GM19397 (cell line): ENCODE measurements at regions not wholly inside any gene's neighbourhood (a gene's known extent, or its start where the extent isn't known, plus 50 kb on each side); places are given as distances from the start of the nearest gene placed in this dataset.

ENCODE experiments used
- ATAC-seq: cut with Tn5 transposase; IDR thresholded peaks from one replicate; pipeline ENCODE4 v1.9.1; 2021; ENCODE audit warnings: mild to moderate bottlenecking, moderate library complexity; ENCODE audit not compliant: unreplicated experiment

- ATAC-seq: no peak
These were observed 55.0 kb upstream of the CTLA4 start for GRCh38 chr2:203812294-203813221.

GRCh38 chr2:203813684-203814083 lies 53.9 kb upstream of the CTLA4 start:
- no peak for ATAC-seq

DNA sequence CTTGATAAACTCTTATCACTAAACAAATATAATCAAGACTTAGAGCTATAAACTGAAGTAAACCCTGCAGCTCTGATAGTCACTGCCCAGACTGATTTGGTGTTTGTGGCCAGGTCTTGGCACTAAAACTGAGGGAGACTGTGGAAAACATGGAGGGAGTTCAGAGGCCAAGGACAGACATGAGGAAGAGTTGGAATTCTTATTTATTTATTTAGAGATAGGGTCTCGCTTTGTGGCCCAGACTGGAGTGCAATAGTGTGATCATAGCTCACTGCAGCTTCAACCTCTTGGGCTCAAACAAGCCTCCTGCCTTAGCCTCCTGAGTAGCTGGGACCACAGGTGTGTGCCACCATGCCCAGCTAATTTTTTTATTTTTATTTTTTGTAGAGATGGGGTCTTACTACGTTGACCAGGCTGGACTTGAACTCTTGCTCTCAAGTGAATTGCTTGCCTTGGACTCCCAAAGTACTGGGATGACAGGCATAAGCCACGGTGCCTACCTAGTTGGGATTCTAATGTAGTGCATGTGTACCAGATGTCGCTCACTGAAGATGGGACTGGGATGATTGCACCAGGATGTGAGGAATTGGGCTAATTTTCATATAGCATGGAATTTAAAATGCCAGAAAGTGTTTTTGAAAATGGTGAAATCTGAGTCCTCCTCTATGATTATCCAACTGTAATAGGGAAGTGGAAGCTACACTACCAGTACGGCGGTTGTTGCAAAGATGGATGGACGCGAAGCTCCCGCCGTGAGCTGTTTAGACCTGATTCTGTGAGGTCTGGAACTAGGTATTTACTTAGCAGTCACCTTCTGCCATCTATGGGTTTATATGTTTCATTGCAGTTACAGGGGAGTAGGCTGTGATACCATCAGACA lies 52.7 kb upstream of the CTLA4 start:
- ATAC-seq: peak; percentile 55

DNA sequence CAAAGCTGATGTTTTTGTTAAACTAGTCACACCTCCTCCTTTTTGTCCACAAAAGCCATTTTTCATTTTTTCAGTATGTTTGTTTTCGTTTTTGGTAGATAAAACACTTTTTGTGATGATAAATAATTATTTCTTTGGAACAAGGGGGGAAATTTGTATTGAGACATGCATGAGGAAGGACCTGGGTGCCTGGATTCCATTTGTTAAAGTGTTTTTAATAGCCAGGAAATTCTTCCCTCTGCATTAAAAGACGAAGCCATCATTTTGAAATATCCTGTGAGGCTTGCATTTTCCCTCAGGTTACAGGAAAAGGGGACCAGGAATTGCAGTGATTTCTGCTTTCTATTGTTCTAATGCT lies 52.1 kb upstream of the CTLA4 start:
- ATAC-seq: no peak

GRCh38 chr2:203817147-203817546 lies 50.4 kb upstream of the CTLA4 start:
- no peak for ATAC-seq
